Tibial artery (tissue), 4 donors: ENCODE measurements at regions not wholly inside any gene's neighbourhood (a gene's known extent, or its start where the extent isn't known, plus 50 kb on each side); places are given as distances from the start of the nearest gene placed in this dataset.
"Not testable (repeated sequence)": the region's sequence is repeated elsewhere in the genome, so short reads cannot be mapped to it uniquely, and the experiment has no call there.

Experiments
- DNase-seq, 2 donors: peaks; one replicate each; pipeline ENCODE4 v3.0.0-alpha.2; 2019
- H3K27ac ChIP-seq, 2 donors: fragments of 200-600 bp; sonication (generic) in 1 of 2; 1 replicate in 1 of 2; 2 replicates in 1 of 2; pipeline ENCODE4 v1.5.1; 2018 to 2019; ENCODE audit warnings: mild to moderate bottlenecking in 1 of 2
- H3K27me3 ChIP-seq, 2 donors: fragments of 200-600 bp; sonication (generic) in 1 of 2; one replicate each; pipeline versions ENCODE4 v1.5.1 to v1.6.0; 2016 to 2019
- H3K36me3 ChIP-seq, 3 donors: fragments of 200-600 bp; sonication (generic) in 2 of 3; one replicate each; pipeline ENCODE4 v1.5.1; 2016 to 2019; ENCODE audit warnings: mild to moderate bottlenecking in 2 of 3
- H3K4me1 ChIP-seq, 4 donors: fragments of 200-600 bp; sonication (generic) in 2 of 4; 1 replicate in 3 of 4; 2 replicates in 1 of 4; pipeline ENCODE4 v1.5.1; 2016 to 2019
- H3K4me3 ChIP-seq, 2 donors: fragments of 200-600 bp; sonication (generic) in 1 of 2; 1 replicate in 1 of 2; 2 replicates in 1 of 2; pipeline ENCODE4 v1.5.1; 2018 to 2019; ENCODE audit warnings: mild to moderate bottlenecking in 2 of 2
- H3K9me3 ChIP-seq, 3 donors: fragments of 200-600 bp; sonication (generic) in 1 of 3; one replicate each; pipeline ENCODE4 v1.5.1; 2016 to 2019
- CTCF ChIP-seq, 2 experiments: fragments of 200-600 bp in 1 of 2; fragments of 450-650 bp in 1 of 2; IDR thresholded peaks; one replicate each; pipeline ENCODE4 v1.5.1; 2017 to 2019; ENCODE audit warnings: antibody characterized with exemption in 2 of 2, mild to moderate bottlenecking in 1 of 2, moderate library complexity in 1 of 2
- intact Hi-C: fragments of 100-400 bp; cut with DNase I; formaldehyde crosslinking; loops from one replicate; pipeline ENCODE4 v1.15.0; 2023; ENCODE audit warnings: low total_unique reads

- no peak for TF ChIP-seq CTCF (IDR thresholded peaks at IDR 0.05)
- no peak overlapping the region for H3K27ac ChIP-seq
- no peaks in the 10 kb centered on the region for H3K9me3 ChIP-seq
- H3K4me3 ChIP-seq, result no peak overlapping the region
- intact Hi-C loops, result no loop called here
- H3K4me1 ChIP-seq, result no peaks in the 10 kb centered on the region
- DNase-seq, result no peak
- no peaks in the 10 kb centered on the region for H3K36me3 ChIP-seq
- no peaks in the 10 kb centered on the region for H3K27me3 ChIP-seq
These were observed 176.9 kb upstream of the CCNH start for GRCh38 chr5:87589587-87589986.

GRCh38 chr5:87588316-87588715 is 175.6 kb upstream of the CCNH start:
- no peak overlapping the region for H3K4me3 ChIP-seq
- no peak for DNase-seq
- no peaks in the 10 kb centered on the region for H3K36me3 ChIP-seq
- intact Hi-C loops, result no loop called here
- TF ChIP-seq CTCF (IDR thresholded peaks at IDR 0.05), result no peak
- H3K9me3 ChIP-seq, result no peaks in the 10 kb centered on the region
- no peaks in the 10 kb centered on the region for H3K4me1 ChIP-seq
- no peaks in the 10 kb centered on the region for H3K27me3 ChIP-seq
- H3K27ac ChIP-seq, result no peak overlapping the region

- H3K4me3 ChIP-seq, DNase-seq, H3K27me3 ChIP-seq, H3K4me1 ChIP-seq, H3K9me3 ChIP-seq, H3K36me3 ChIP-seq, intact Hi-C loops, H3K27ac ChIP-seq: not testable (repeated sequence)
These were observed 171.0 kb upstream of the CCNH start for GRCh38 chr5:87583704-87584103.

- intact Hi-C loops, result no loop called here
- no peak for TF ChIP-seq CTCF (IDR thresholded peaks at IDR 0.05)
- DNase-seq, result no peak
- H3K9me3 ChIP-seq, result no peaks in the 10 kb centered on the region
- no peaks in the 10 kb centered on the region for H3K27me3 ChIP-seq
- H3K4me1 ChIP-seq, result no peaks in the 10 kb centered on the region
- no peak overlapping the region for H3K4me3 ChIP-seq
- no peaks in the 10 kb centered on the region for H3K36me3 ChIP-seq
- H3K27ac ChIP-seq, result no peak overlapping the region
These were observed 169.4 kb upstream of the CCNH start for GRCh38 chr5:87582149-87582548.

- intact Hi-C loops, result no loop called here
- DNase-seq, result no peak
- no peak overlapping the region for H3K27ac ChIP-seq
- H3K36me3 ChIP-seq, result no peaks in the 10 kb centered on the region
- no peak overlapping the region for H3K4me3 ChIP-seq
- no peak for TF ChIP-seq CTCF (IDR thresholded peaks at IDR 0.05)
- no peaks in the 10 kb centered on the region for H3K9me3 ChIP-seq
- no peaks in the 10 kb centered on the region for H3K27me3 ChIP-seq
- no peaks in the 10 kb centered on the region for H3K4me1 ChIP-seq
These were observed 168.9 kb upstream of the CCNH start for GRCh38 chr5:87581661-87582060.

GRCh38 chr5:87579678-87580077 is 166.9 kb upstream of the CCNH start:
- H3K27me3 ChIP-seq, result no peaks in the 10 kb centered on the region
- intact Hi-C loops, result no loop called here
- no peaks in the 10 kb centered on the region for H3K36me3 ChIP-seq
- H3K27ac ChIP-seq, result no peak overlapping the region
- H3K4me3 ChIP-seq, result no peak overlapping the region
- TF ChIP-seq CTCF (IDR thresholded peaks at IDR 0.05), result no peak
- H3K9me3 ChIP-seq, result no peaks in the 10 kb centered on the region
- DNase-seq, result no peak
- no peaks in the 10 kb centered on the region for H3K4me1 ChIP-seq
